ENCODE measurements at regions not wholly inside any gene's neighbourhood (a gene's known extent, or its start where the extent isn't known, plus 50 kb on each side); places are given as distances from the start of the nearest gene placed in this dataset.

GRCh38 chr3:107294117-107294516 is 83.1 kb upstream of the CCDC54 start:
- DNase-seq (ENCODE audit: insufficient read length, low spot score) (no peak), FAIRE-seq (no peak)
- TF ChIP-seq POLR2A (IDR thresholded peaks at IDR 0.05; ENCODE audit: low read depth, low read length) = no peak

- no peak for DNase-seq (ENCODE audit: insufficient read length, low spot score)
- FAIRE-seq = no peak
- no peak for TF ChIP-seq POLR2A (IDR thresholded peaks at IDR 0.05; ENCODE audit: low read depth, low read length)
Measured at GRCh38 chr3:107297597-107297996, 79.6 kb upstream of the CCDC54 start.

- DNase-seq (ENCODE audit: insufficient read length, low spot score) (no peak), FAIRE-seq (no peak)
- TF ChIP-seq POLR2A (IDR thresholded peaks at IDR 0.05; ENCODE audit: low read depth, low read length) = no peak
Measured at GRCh38 chr3:107307205-107307604, 70.0 kb upstream of the CCDC54 start.

GRCh38 chr3:107308716-107309115 is 68.5 kb upstream of the CCDC54 start:
- FAIRE-seq = no peak
- DNase-seq (ENCODE audit: insufficient read length, low spot score) = no peak
- no peak for TF ChIP-seq POLR2A (IDR thresholded peaks at IDR 0.05; ENCODE audit: low read depth, low read length)

GRCh38 chr3:107309312-107309711 is 67.9 kb upstream of the CCDC54 start:
- FAIRE-seq (no peak), DNase-seq (ENCODE audit: insufficient read length, low spot score) (no peak)
- no peak for TF ChIP-seq POLR2A (IDR thresholded peaks at IDR 0.05; ENCODE audit: low read depth, low read length)

- DNase-seq (ENCODE audit: insufficient read length, low spot score) (no peak), FAIRE-seq (no peak)
- no peak for TF ChIP-seq POLR2A (IDR thresholded peaks at IDR 0.05; ENCODE audit: low read depth, low read length)
Measured at GRCh38 chr3:107313711-107314110, 63.5 kb upstream of the CCDC54 start.

- FAIRE-seq = no peak
- DNase-seq (ENCODE audit: insufficient read length, low spot score) = no peak
- no peak for TF ChIP-seq POLR2A (IDR thresholded peaks at IDR 0.05; ENCODE audit: low read depth, low read length)
Measured at GRCh38 chr3:107315141-107315540, 62.1 kb upstream of the CCDC54 start.

GRCh38 chr3:107323723-107324122 is 53.5 kb upstream of the CCDC54 start:
- TF ChIP-seq POLR2A (IDR thresholded peaks at IDR 0.05; ENCODE audit: low read depth, low read length) = no peak
- no peak for DNase-seq (ENCODE audit: insufficient read length, low spot score)
- no peak for FAIRE-seq

GRCh38 chr3:107325446-107325845 is 51.8 kb upstream of the CCDC54 start:
- TF ChIP-seq POLR2A (IDR thresholded peaks at IDR 0.05; ENCODE audit: low read depth, low read length) = no peak
- DNase-seq (ENCODE audit: insufficient read length, low spot score) (no peak), FAIRE-seq (no peak)
